WTC11 (cell line): ENCODE measurements at regions not wholly inside any gene's neighbourhood (a gene's known extent, or its start where the extent isn't known, plus 50 kb on each side); places are given as distances from the start of the nearest gene placed in this dataset.

Experiments
- ELF4 ChIP-seq: sonication (generic); formaldehyde crosslinking; IDR thresholded peaks from 2 replicates; pipeline ENCODE4 v1.8.1; 2022; ENCODE audit warnings: low read depth, mild to moderate bottlenecking, moderate library complexity, missing genetic modification reagents
- FOXJ3 ChIP-seq: sonication (generic); formaldehyde crosslinking; IDR thresholded peaks from 2 replicates; pipeline ENCODE4 v1.9.0; 2021; ENCODE audit warnings: missing genetic modification reagents, mild to moderate bottlenecking, borderline replicate concordance
- KAT7 ChIP-seq: sonication (generic); formaldehyde crosslinking; IDR thresholded peaks from 2 replicates; pipeline ENCODE4 v1.8.1; 2023; ENCODE audit warnings: missing genetic modification reagents, mild to moderate bottlenecking, borderline replicate concordance
- NFYB ChIP-seq: sonication (generic); formaldehyde crosslinking; conservative IDR thresholded peaks from 2 replicates; pipeline ENCODE4 v1.8.0; 2022; ENCODE audit warnings: low read depth, missing genetic modification reagents
- TF ChIP-seq, protein P1 (sequence below): fragments of 200-600 bp; IDR thresholded peaks from 2 replicates; pipeline ENCODE4 v1.8.0; 2022; ENCODE audit warnings: antibody characterized with exemption
- TF ChIP-seq, protein P2 (sequence below): sonication (generic); formaldehyde crosslinking; IDR thresholded peaks from 2 replicates; pipeline ENCODE4 v1.8.1; 2022; ENCODE audit warnings: missing genetic modification reagents, borderline replicate concordance
- TF ChIP-seq, protein P3 (sequence below): sonication (generic); formaldehyde crosslinking; IDR thresholded peaks from 2 replicates; pipeline ENCODE4 v1.8.0; 2022; ENCODE audit warnings: mild to moderate bottlenecking, missing genetic modification reagents
- TF ChIP-seq, protein P4 (sequence below): sonication (generic); formaldehyde crosslinking; conservative IDR thresholded peaks from 2 replicates; pipeline ENCODE4 v1.8.1; 2022; ENCODE audit warnings: mild to moderate bottlenecking, missing genetic modification reagents

DNA sequence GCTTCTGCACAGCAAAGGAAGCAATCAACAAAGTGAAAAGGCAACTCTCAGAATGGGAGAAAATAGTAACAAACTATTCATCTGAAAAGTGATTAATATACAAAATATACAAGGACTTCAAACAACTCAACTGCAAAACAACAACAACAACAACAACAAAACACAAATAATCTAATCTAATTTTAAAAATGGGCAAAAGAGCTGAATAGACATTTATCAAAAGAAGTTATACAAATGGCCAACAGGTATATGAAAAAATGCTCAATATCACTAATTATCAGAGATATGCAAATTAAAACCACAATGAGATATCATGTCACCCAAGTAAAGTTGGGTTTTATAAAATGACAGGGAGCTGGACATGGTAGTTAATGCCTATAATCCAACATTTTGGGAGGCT lies 602.8 kb upstream of the DIAPH2 start:
- TF ChIP-seq, protein P1, sequence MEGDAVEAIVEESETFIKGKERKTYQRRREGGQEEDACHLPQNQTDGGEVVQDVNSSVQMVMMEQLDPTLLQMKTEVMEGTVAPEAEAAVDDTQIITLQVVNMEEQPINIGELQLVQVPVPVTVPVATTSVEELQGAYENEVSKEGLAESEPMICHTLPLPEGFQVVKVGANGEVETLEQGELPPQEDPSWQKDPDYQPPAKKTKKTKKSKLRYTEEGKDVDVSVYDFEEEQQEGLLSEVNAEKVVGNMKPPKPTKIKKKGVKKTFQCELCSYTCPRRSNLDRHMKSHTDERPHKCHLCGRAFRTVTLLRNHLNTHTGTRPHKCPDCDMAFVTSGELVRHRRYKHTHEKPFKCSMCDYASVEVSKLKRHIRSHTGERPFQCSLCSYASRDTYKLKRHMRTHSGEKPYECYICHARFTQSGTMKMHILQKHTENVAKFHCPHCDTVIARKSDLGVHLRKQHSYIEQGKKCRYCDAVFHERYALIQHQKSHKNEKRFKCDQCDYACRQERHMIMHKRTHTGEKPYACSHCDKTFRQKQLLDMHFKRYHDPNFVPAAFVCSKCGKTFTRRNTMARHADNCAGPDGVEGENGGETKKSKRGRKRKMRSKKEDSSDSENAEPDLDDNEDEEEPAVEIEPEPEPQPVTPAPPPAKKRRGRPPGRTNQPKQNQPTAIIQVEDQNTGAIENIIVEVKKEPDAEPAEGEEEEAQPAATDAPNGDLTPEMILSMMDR = no peak
- TF ChIP-seq NFYB (no peak), KAT7 (CRISPR knock-in tag) (no peak), ELF4 (CRISPR knock-in tag) (no peak), FOXJ3 (no peak)
- TF ChIP-seq, protein P2, sequence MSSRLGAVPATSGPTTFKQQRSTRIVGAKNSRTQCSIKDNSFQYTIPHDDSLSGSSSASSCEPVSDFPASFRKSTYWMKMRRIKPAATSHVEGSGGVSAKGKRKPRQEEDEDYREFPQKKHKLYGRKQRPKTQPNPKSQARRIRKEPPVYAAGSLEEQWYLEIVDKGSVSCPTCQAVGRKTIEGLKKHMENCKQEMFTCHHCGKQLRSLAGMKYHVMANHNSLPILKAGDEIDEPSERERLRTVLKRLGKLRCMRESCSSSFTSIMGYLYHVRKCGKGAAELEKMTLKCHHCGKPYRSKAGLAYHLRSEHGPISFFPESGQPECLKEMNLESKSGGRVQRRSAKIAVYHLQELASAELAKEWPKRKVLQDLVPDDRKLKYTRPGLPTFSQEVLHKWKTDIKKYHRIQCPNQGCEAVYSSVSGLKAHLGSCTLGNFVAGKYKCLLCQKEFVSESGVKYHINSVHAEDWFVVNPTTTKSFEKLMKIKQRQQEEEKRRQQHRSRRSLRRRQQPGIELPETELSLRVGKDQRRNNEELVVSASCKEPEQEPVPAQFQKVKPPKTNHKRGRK (CRISPR knock-in tag) = no peak
- TF ChIP-seq, protein P3, sequence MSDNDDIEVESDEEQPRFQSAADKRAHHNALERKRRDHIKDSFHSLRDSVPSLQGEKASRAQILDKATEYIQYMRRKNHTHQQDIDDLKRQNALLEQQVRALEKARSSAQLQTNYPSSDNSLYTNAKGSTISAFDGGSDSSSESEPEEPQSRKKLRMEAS (CRISPR knock-in tag) = no peak
- TF ChIP-seq, protein P4, sequence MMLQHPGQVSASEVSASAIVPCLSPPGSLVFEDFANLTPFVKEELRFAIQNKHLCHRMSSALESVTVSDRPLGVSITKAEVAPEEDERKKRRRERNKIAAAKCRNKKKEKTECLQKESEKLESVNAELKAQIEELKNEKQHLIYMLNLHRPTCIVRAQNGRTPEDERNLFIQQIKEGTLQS (CRISPR knock-in tag) = no peak
